ENCODE measurements at regions not wholly inside any gene's neighbourhood (a gene's known extent, or its start where the extent isn't known, plus 50 kb on each side); places are given as distances from the start of the nearest gene placed in this dataset.

GRCh38 chr13:111521030-111521429, 200.6 kb downstream of the TEX29 start:
- H3K36me3 Mint-ChIP-seq (ENCODE audit: low read depth) = no peaks in the 10 kb centered on the region
- H3K27me3 ChIP-seq (ENCODE audit: control insufficient read depth in 1 of 2, insufficient read depth in 2 of 2, low read length in 2 of 2) = peaks cover 0 to 4% of the 10 kb centered on the region in 2 experiments

GRCh38 chr13:111521691-111522229, 201.3 kb downstream of the TEX29 start:
- intact Hi-C loops (cut with DNase I, micrococcal nuclease) = no loop called here
- TF ChIP-seq CTCF (IDR thresholded peaks at IDR 0.05) = no peak
- Mint-ChIP-seq H3K4me3 (no peak overlapping the region), H3K4me1 (ENCODE audit: low read depth) (no peaks in the 10 kb centered on the region), H3K36me3 (ENCODE audit: low read depth) (no peaks in the 10 kb centered on the region), H3K27me3 (peaks cover 13% of the 10 kb centered on the region), H3K9me3 (no peaks in the 10 kb centered on the region), H3K27ac (no peak overlapping the region)
- H3K36me3 ChIP-seq (ENCODE audit: insufficient read depth, low read length) = no peaks in the 10 kb centered on the region
- no peaks in the 10 kb centered on the region for H3K9me3 ChIP-seq (ENCODE audit: control insufficient read depth in 1 of 2, insufficient read depth in 1 of 2, low read length in 2 of 2)
- no peak overlapping the region for H3K27ac ChIP-seq (ENCODE audit: low read depth in 1 of 2, low read length in 2 of 2)
- DNase-seq = no peak
- ChIA-PET POLR2A (no interaction called here), CTCF (no interaction called here)
- no peaks in the 10 kb centered on the region for H3K4me1 ChIP-seq (ENCODE audit: insufficient read depth, low read length)
- H3K27me3 ChIP-seq (ENCODE audit: control insufficient read depth in 1 of 2, insufficient read depth in 2 of 2, low read length in 2 of 2) = peaks cover 0 to 4% of the 10 kb centered on the region in 2 experiments
- H3K4me3 ChIP-seq (ENCODE audit: low read length) = no peak overlapping the region
- no peak for ATAC-seq (ENCODE audit: poor library complexity)

More at GRCh38 chr13:111521030-111521429, 200.6 kb downstream of the TEX29 start:
- no peak overlapping the region for H3K27ac Mint-ChIP-seq
- no peak overlapping the region for H3K4me3 Mint-ChIP-seq
- H3K9me3 ChIP-seq (ENCODE audit: control insufficient read depth in 1 of 2, insufficient read depth in 1 of 2, low read length in 2 of 2) = no peaks in the 10 kb centered on the region
- H3K27me3 Mint-ChIP-seq = peaks cover 13% of the 10 kb centered on the region
- ATAC-seq (ENCODE audit: poor library complexity) = no peak
- H3K4me1 Mint-ChIP-seq (ENCODE audit: low read depth) = no peaks in the 10 kb centered on the region
- intact Hi-C loops (cut with DNase I, micrococcal nuclease) = no loop called here
- DNase-seq = no peak
- no peak for TF ChIP-seq CTCF (IDR thresholded peaks at IDR 0.05)
- ChIA-PET CTCF (no interaction called here), POLR2A (no interaction called here)
- no peak overlapping the region for H3K27ac ChIP-seq (ENCODE audit: low read depth in 1 of 2, low read length in 2 of 2)
- H3K4me1 ChIP-seq (ENCODE audit: insufficient read depth, low read length) = no peaks in the 10 kb centered on the region
- no peaks in the 10 kb centered on the region for H3K36me3 ChIP-seq (ENCODE audit: insufficient read depth, low read length)
- H3K9me3 Mint-ChIP-seq = no peaks in the 10 kb centered on the region
- H3K4me3 ChIP-seq (ENCODE audit: low read length) = no peak overlapping the region

GRCh38 chr13:111525320-111526118, 205.1 kb downstream of the TEX29 start:
- H3K36me3 ChIP-seq (ENCODE audit: insufficient read depth, low read length) = no peaks in the 10 kb centered on the region
- Mint-ChIP-seq H3K9me3 (no peaks in the 10 kb centered on the region), H3K27ac (no peak overlapping the region), H3K4me3 (no peak overlapping the region), H3K4me1 (ENCODE audit: low read depth) (no peaks in the 10 kb centered on the region), H3K36me3 (ENCODE audit: low read depth) (no peaks in the 10 kb centered on the region), H3K27me3 (peaks cover 22% of the 10 kb centered on the region)
- H3K4me3 ChIP-seq (ENCODE audit: low read length) = no peak overlapping the region
- TF ChIP-seq CTCF (IDR thresholded peaks at IDR 0.05) = no peak
- H3K9me3 ChIP-seq (ENCODE audit: control insufficient read depth in 1 of 2, insufficient read depth in 1 of 2, low read length in 2 of 2) = no peaks in the 10 kb centered on the region
- intact Hi-C loops (cut with DNase I, micrococcal nuclease) = no loop called here
- no peak for DNase-seq
- POLR2A ChIA-PET = no interaction called here
- H3K4me1 ChIP-seq (ENCODE audit: insufficient read depth, low read length) = no peaks in the 10 kb centered on the region
- H3K27ac ChIP-seq (ENCODE audit: low read depth in 1 of 2, low read length in 2 of 2) = no peak overlapping the region
- no peak for ATAC-seq (ENCODE audit: poor library complexity)
- CTCF ChIA-PET = no interaction called here
- H3K27me3 ChIP-seq (ENCODE audit: control insufficient read depth in 1 of 2, insufficient read depth in 2 of 2, low read length in 2 of 2) = peaks cover 0 to 5% of the 10 kb centered on the region in 2 experiments

All from CD4-positive, alpha-beta T cell (primary cell).